ENCODE measurements at regions not wholly inside any gene's neighbourhood (a gene's known extent, or its start where the extent isn't known, plus 50 kb on each side); places are given as distances from the start of the nearest gene placed in this dataset.
"Not testable (repeated sequence)": the region's sequence is repeated elsewhere in the genome, so short reads cannot be mapped to it uniquely, and the experiment has no call there.

DNA sequence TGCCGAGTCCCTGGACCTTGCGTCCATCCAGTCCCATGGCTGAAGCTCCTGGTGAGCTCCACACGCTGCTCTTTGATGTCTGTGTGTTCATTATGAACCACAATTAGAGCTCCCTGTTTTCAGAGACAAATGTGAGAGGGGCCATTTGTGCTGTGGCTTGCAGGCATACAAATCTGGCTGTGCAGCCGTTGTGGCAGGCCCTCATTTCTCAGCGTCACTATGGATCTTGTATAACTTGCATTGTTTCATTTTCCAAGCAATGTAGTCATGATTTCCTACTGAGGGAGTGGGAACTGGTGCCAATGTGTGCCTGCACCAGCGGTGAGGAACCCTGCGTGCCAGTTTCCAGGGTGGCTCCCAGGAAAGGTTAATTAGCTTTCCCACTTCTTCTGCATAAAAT is 542.6 kb downstream of the TMEM114 start:
- H3K4me3 ChIP-seq (ENCODE audit: low read depth, low read length) = no peak overlapping the region
- no peak for DNase-seq (ENCODE audit: low read depth)

GRCh38 chr16:8044796-8045195 is 545.5 kb downstream of the TMEM114 start:
- TF ChIP-seq CTCF (conservative IDR thresholded peaks at IDR 0.05; ENCODE audit: low read depth, low read length) = no peak
- DNase-seq (ENCODE audit: low read depth) = no peak
- no peak overlapping the region for H3K4me3 ChIP-seq (ENCODE audit: low read depth, low read length)

More for the DNA sequence above, 542.6 kb downstream of the TMEM114 start:
- TF ChIP-seq CTCF (conservative IDR thresholded peaks at IDR 0.05; ENCODE audit: low read depth, low read length) = no peak

DNA sequence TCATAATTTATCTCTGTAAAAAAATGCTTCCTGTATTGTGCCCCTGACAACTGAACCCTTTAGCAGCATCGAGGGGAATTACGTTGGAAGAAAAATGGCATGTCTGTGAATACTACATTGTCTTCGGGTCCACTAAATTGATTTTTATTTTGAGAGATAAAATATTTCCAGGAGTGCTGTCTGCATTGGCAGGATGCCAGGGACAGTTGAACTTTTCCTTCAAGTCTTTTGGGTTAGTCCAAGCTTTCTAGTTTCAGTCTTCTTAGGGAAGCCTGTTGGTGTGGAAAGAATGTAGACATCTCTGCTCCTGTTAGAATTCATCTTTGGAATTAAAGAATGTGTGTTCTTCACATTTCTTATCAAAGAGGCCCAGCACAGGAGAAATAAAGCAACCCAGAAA is 557.9 kb downstream of the TMEM114 start:
- no peak overlapping the region for H3K4me3 ChIP-seq (ENCODE audit: low read depth, low read length)
- TF ChIP-seq CTCF (conservative IDR thresholded peaks at IDR 0.05; ENCODE audit: low read depth, low read length) = no peak
- DNase-seq (ENCODE audit: low read depth) = no peak

- DNase-seq (ENCODE audit: low read depth) = not testable (repeated sequence)
Measured at GRCh38 chr16:8030004-8030403, 560.3 kb downstream of the TMEM114 start.

DNA sequence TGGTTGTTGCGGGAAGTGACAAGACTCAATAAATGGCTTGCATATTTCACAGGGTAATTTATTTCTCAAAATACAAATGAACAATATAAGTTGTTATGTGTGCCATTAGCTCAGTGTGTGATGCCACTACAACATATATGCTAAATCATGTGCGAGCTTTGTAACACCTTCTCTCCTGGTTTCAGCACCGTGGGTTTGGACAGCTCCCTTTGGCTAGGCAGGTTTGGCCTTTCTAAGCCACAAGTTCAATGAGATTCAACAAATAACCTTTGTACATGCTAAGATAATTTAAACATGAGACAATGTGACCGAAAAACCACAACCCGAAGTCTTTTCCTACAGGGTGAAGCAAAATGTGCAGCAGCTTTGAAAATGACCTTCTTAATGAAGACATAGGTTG is 563.9 kb downstream of the TMEM114 start:
- DNase-seq (ENCODE audit: low read depth) = no peak
- H3K4me3 ChIP-seq (ENCODE audit: low read depth, low read length) = no peak overlapping the region
- TF ChIP-seq CTCF (conservative IDR thresholded peaks at IDR 0.05; ENCODE audit: low read depth, low read length) = no peak

More at GRCh38 chr16:8030004-8030403, 560.3 kb downstream of the TMEM114 start:
- H3K4me3 ChIP-seq (ENCODE audit: low read depth, low read length) = not testable (repeated sequence)

- no peak overlapping the region for H3K4me3 ChIP-seq (ENCODE audit: low read depth, low read length)
- no peak for DNase-seq (ENCODE audit: low read depth)
- no peak for TF ChIP-seq CTCF (conservative IDR thresholded peaks at IDR 0.05; ENCODE audit: low read depth, low read length)
Measured at GRCh38 chr16:8023326-8023725, 567.0 kb downstream of the TMEM114 start.

GRCh38 chr16:8005096-8005860 is 585.0 kb downstream of the TMEM114 start:
- no peak for DNase-seq (ENCODE audit: low read depth)
- no peak overlapping the region for H3K4me3 ChIP-seq (ENCODE audit: low read depth, low read length)
- TF ChIP-seq CTCF (conservative IDR thresholded peaks at IDR 0.05; ENCODE audit: low read depth, low read length) = no peak

Measured in choroid plexus epithelial cell (primary cell).